ENCODE measurements at regions not wholly inside any gene's neighbourhood (a gene's known extent, or its start where the extent isn't known, plus 50 kb on each side); places are given as distances from the start of the nearest gene placed in this dataset.

DNA sequence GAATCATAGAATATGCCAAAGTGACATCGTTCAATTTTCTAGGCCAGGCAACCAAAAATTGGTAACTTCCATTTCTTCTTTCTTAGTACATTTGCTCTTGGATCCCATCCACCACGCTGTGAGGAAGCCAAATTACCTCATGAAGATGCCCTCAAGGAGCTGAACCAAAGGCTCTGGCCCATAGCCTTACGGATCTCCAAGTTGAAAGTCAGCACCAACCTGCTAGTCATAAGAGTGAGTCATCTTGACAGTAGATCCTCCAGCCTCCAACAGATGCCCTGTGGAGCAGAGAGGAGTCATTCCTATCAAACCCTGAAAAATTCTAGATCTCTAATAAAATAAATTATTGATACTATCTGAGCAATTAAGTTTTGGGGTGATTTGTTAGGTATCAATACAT, 322.5 kb upstream of the COL8A1 start:
- TF ChIP-seq, protein P1, sequence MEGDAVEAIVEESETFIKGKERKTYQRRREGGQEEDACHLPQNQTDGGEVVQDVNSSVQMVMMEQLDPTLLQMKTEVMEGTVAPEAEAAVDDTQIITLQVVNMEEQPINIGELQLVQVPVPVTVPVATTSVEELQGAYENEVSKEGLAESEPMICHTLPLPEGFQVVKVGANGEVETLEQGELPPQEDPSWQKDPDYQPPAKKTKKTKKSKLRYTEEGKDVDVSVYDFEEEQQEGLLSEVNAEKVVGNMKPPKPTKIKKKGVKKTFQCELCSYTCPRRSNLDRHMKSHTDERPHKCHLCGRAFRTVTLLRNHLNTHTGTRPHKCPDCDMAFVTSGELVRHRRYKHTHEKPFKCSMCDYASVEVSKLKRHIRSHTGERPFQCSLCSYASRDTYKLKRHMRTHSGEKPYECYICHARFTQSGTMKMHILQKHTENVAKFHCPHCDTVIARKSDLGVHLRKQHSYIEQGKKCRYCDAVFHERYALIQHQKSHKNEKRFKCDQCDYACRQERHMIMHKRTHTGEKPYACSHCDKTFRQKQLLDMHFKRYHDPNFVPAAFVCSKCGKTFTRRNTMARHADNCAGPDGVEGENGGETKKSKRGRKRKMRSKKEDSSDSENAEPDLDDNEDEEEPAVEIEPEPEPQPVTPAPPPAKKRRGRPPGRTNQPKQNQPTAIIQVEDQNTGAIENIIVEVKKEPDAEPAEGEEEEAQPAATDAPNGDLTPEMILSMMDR (IDR thresholded peaks at IDR 0.05) = no peak

GRCh38 chr3:99313485-99313884, 324.9 kb upstream of the COL8A1 start:
- TF ChIP-seq, protein P1 (IDR thresholded peaks at IDR 0.05) = no peak

DNA sequence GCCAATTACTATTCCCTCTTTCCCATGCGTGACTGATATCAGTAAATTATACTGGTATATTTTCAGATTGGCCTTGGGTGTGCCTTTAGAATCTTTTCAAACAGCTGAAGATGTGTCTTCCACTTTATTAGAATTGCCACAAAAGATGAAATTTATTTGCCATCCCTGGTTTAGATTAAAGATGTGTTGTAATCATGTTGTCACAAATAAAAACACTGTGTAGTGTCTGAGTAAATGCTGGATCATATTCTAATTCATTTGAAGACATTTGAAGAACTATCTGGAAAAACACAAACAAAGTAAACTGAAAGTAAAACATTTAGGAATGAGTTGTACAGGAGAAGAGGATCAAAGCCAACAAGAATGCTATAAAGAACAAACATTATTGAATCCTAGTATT, 339.7 kb upstream of the COL8A1 start:
- TF ChIP-seq, protein P1 (IDR thresholded peaks at IDR 0.05) = no peak

DNA sequence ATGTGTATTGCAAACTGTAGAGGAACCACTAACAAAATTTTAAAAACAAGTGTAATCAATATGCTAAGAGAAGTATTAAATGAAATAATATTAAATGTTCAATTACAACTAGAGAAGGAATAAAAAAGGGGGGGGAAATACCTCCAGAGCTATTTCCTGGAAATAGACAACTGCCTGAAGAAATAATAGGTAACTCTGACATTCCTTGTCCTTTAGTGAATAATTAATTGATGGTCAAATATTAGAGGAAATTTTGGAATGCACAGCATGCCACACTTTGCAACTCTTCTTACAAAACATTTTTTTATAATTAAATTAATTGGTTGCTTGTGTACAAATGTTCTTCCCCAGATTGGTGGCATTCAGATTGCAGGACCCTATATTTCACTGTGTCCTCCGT, 342.6 kb upstream of the COL8A1 start:
- TF ChIP-seq, protein P1 (IDR thresholded peaks at IDR 0.05) = no peak

GRCh38 chr3:99287876-99288275, 350.5 kb upstream of the COL8A1 start:
- TF ChIP-seq, protein P1 (IDR thresholded peaks at IDR 0.05) = no peak

DNA sequence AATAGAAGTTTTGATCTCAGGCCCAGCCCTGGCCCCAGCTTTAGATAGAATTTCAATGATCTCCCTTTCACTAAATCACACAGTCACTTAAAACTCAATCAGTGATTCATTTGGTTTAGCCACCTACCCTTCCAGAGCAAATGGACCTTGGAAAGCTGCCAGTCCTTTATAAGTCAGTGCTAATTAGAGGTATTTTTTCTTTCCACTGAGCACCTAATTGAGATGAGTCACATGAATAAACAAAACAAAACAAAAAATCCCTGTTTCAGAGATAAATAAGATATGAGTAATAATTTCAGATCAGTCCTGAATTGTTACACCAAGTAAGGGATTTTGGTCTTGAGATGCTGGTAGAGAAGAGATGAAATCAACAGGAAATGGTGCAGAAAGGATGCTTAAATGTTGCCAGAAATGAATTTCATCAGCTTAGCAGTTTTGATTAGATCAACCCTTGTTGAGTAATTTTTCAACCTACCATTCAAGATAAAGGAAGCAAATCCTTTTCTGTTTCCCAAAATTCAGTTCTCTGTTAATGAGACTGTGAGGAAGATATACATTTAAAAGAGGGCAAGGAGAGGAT, 352.0 kb upstream of the COL8A1 start:
- TF ChIP-seq, protein P1 (IDR thresholded peaks at IDR 0.05) = no peak

DNA sequence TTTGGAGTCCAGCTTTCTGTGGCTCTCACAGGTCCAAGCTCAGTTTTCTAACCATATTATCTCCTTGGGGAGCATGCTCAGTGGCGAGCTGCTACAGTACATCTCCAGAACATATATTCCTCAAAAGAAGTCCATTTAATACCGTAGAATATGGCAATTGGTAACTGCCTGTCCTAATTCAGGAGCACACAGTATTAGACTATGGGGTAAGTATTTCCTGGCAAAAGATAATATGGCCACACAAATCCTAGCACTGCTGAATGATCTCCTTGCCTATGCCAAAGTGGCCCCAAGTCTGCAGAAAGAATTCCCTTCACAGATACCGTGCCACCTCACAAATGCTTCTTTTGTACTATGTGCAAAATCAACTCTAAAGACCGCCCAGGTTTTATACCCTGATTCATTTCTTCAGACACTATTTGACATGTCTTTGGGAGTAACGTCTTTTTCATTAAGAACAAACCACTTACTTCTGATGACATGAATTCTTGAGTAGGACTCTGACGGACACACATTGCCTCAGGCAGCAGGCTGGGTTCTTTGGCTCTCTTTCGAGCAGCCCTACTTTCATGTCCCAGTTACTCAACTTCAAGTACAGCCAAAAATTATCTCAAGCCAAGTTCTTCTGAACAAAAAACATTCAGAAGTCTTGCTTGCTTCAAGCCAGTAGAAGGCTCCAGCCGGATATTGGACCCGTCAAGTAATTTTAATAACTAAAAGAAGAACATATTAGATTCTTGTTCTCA, 368.3 kb upstream of the DCBLD2 start:
- TF ChIP-seq, protein P1 (IDR thresholded peaks at IDR 0.05) = no peak
